C4-2B (cell line): ENCODE measurements at regions not wholly inside any gene's neighbourhood (a gene's known extent, or its start where the extent isn't known, plus 50 kb on each side); places are given as distances from the start of the nearest gene placed in this dataset.

Source experiments
- CTCF ChIP-seq: fragments of 450-650 bp; conservative IDR thresholded peaks from 2 replicates; pipeline ENCODE4 v1.5.1; 2017; ENCODE audit warnings: mild to moderate bottlenecking
- ZFX ChIP-seq: fragments of 450-650 bp; IDR thresholded peaks from 2 replicates; pipeline ENCODE4 v1.6.1; 2017

- no peak for TF ChIP-seq CTCF
- TF ChIP-seq ZFX, result no peak
Measured at GRCh38 chr13:21240586-21240985, 64.1 kb downstream of the MRPL57 start.
